SW480 (cell line): ENCODE measurements at regions not wholly inside any gene's neighbourhood (a gene's known extent, or its start where the extent isn't known, plus 50 kb on each side); places are given as distances from the start of the nearest gene placed in this dataset.
"Not testable (repeated sequence)": the region's sequence is repeated elsewhere in the genome, so short reads cannot be mapped to it uniquely, and the experiment has no call there.

Experiments used
- DNase-seq: peaks from one replicate; pipeline ENCODE4 v3.0.0-alpha.2; 2016; ENCODE audit warnings: low spot score

GRCh38 chrX:136975684-136976470 lies 57.9 kb downstream of the GPR101 start:
- no peak for DNase-seq

DNA sequence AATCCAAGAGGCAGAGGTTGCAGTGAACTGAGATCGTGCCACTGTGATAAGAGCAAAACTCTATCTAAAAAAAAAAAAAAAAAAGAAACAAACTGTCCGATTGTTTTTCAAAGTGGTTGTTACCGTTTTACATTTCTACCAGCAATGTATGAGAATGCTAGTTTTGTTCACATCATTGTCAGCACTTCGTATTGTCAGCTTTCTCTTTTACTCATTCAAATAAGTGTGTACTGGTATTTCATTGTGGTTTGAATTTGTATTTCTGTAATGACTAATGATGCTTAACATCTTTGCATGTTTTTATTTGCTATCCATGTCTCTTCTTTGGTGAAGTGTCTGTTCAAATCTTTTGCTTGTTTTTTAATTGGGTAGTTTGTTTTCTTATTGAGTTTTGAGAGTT lies 65.8 kb downstream of the GPR101 start:
- no peak for DNase-seq

DNA sequence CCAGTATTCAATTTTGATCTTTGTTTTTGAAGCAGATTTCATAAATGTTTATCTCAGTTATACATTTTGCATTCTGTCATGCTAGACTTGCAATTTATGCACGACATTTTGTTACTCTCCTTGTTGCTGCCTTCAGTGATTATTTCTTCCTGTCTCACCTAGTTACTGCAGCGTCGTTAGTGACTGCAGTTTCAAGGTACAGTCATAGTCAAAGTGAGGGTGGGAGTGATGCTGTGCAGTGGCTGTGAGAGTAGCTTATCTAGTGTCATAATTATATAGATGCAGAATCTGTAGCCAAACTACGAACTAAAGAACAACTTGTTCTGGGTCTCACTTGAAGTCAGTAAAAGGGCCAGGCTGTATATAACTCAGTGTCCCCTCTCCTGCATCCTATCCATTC lies 69.8 kb downstream of the GPR101 start:
- no peak for DNase-seq

GRCh38 chrX:136961594-136962135 lies 72.1 kb downstream of the GPR101 start:
- DNase-seq, result no peak

DNA sequence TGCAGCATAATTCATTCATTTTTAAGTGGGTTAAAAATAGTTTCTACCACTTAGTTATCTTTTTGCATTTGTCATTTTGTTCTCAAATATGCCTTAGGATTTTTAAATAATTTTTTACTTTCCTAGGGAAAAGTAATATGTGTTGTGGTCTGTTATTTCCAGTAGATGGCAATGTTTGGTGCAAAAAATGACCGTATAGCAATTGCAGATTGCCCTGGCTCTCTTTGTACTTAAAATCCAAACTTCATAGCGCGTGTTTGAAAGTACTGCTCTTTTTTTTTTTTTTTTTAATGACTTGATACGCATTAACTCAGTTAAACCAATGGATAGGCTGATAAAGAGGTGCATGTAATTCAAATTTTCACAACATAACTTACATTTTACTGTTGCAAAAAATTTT lies 74.4 kb upstream of the RBMX start:
- DNase-seq, result peak; percentile 26

DNA sequence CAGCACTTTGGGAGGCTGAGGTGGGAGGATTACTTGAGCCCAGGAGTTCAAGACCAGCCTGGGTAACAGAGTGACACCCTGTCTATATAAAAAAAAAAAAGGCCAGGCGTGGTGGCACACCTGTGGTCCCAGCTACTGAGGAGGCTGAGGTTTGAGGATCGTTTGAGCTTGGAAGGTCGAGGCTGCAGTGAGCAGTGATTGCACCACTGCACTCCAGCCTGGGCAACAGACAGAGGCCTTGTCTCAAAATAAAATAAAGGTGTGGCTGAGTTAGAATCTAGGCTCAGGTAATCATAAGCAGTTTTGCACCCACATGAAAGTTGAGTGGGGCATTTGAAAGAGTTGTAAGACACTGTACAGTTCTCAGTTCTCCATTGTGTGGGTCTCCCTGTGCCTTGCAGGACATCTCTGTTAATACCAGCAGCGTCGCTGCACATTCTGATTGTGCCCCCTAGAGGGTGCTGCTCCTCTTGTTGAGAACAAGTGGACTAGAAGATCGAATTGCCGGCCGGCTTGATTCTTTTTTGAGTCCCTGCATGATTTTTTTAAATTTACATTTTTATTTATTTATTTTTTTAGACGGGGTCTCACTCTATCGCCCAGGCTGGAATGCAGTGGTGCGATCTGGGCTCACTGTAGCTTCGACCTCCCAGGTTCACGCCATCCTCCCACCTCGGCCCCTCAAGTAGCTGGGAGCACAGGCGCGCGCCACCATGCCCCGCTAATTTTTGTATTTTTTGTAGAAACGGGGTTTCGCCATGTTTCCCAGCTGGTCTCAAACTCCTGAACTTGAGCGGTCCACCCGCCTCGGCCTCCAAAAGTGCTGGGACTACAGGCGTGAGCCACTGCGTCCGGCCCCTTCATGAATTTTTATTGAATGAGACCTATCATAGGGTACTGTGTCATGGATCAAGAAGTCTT lies 73.6 kb upstream of the RBMX start:
- peak; percentile 50 for DNase-seq

- DNase-seq, result no peak
Measured at GRCh38 chrX:136950211-136950610, 69.7 kb upstream of the RBMX start.

DNA sequence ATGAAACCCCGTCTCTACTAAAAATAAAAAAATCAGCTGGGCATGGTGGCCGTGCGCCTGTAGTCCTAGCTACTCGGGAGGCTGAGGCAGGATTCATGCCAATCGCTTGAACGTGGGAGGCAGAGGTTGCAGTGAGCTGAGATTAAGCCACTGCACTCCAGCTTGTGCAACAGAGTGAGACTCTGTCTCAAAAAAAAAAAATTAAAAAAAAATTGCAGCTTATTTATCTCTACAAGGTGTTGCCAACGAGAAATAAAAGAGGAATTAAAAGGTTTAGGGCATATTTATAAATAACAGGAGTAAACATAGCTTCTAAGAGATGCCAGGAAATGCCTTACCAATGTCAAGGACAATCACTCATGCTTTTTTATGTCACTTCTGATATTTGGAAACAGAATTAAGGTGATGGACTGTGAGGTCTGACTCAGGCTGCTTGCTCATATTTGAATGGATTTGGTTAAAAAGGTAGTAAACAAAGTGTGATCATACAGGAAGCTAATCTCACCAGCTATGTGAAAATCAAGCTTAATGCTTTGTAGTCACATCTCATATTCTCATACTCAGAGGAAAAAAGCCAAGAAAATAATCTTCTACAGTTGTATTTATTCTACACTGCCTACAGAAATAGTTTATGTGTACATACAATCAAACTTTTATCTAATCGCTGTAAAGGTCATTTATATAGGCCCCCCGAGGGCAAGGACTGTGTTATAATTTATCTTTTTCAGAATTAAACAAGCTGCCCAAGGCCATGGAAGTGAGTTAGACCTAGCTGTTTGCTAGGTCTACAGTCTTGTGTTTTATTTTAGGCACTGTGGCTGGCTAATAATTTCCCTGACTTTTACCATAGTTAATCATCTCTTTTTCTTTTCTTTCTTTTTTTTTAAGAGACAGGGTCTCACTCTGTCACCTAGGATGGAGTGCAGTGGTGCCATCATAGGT lies 61.1 kb upstream of the RBMX start:
- DNase-seq, result no peak

DNA sequence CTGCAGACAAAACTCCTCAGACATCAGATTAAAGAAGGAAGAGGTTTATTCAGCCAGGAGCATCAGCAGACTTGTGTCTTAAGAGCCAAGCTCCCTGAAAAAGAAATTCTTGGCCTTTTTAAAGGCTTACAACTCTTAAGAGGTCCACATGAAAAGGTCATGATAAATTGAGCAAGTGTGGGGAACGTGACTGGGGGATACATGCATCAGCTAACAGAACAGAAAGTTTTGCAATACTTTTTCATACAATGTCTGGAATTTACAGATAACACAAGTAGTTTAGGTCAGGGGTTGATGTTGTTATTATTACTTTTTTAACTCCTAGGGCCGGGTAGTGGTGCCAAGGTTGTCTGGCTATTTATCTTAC lies 55.6 kb upstream of the RBMX start:
- no peak for DNase-seq

DNA sequence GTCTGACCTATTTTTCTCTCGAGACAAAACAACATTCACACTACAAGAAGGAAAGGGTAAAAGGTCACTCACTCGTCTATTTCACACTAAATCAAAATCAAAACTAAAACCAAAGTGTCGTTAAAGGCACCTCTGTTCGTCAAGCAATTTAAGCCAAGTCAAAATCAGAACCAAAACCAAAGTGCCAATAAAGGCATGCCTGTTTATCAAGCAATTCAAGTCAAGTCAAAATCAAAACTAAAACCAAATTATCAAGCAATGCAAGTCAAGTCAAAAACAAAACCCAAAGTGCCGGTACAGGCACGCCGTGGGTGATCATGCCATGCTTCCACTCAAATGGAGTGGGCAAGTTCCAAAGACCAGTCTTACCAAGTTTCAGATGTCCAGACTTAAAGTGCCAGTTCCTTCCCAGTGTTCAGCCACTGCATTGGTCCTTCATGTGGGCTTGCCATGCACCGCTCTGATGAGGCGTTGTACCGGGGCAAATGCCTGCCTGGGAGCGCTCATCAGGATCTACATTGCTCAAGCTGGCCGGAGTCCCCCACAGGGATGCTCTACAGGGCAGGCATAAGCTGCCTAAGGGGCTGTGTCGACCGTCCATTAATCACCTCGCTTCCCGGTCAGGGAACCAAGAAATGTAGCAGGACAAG lies 55.1 kb upstream of the RBMX start:
- DNase-seq, result not testable (repeated sequence)

DNA sequence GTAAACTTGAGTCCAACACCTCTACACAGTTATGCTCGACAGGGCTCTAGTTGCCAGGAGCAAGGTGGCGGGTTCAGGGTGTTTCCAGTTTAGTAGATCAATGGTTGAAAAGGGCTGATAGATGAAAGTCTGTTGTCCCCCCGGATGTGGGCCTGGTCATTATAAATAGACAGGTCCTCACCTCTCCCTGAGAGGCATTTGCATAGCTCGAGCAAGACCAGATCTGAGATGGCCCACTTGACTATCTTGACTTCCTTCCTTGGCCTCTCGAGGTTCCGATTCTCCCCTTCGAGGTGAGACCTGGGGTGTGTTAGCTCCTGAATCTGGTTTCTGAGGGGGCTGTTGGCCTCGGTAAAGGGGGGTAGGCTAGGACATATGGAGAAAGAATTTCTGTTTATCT lies 54.1 kb upstream of the RBMX start:
- not testable (repeated sequence) for DNase-seq

DNA sequence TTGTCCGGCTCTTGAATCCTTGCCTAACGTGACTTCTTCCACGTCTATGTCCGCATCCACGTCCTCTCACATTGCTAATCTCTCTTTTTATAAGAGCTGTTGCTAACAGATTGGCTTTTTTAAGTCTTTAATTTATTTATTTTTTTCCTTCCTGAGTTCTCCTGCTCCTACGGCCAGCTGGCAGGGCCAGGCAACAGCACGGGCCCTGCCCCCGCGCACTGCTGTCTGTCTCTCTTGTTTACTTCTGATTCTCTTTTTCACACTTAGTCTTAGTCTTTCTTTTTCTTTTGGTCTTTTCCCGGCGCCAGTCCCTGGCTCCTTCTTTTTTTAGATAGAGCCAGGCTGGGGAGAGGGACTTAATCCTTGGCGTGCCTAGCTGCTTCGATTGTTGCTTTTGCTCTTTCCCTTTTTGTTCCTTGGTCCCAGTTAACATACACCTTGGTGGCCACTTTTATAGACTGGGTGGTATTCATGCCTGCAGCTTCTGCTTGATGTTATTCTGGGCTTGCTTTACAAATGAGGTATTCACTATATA lies 53.2 kb upstream of the RBMX start:
- DNase-seq, result no peak

DNA sequence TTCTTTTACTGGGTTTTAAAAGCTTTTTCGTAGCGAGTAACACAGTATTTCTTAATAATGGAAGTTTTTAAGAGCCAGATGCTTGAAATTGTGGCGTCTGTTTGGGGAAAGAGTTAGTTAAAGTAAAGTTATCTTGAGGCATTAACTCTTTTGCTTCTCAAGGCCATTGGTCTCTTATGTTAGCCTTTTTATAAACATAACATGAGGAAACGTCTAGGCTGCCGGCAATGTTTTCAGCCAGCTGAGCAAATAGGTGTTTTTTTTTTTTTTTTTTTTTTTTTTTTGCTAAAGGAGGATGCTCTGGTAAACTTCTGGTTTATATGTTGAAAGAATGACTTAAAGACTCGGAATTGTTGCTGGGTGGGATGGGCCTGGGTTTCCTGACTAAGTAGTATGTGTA lies 51.1 kb upstream of the RBMX start:
- no peak for DNase-seq
